Small intestine (tissue), 7 donors: ENCODE measurements at regions not wholly inside any gene's neighbourhood (a gene's known extent, or its start where the extent isn't known, plus 50 kb on each side); places are given as distances from the start of the nearest gene placed in this dataset.

Source experiments
- DNase-seq, 2 donors: peaks; one replicate each; pipeline versions ENCODE4 v3.0.0 to v3.0.0-alpha.2; 2013
- FAIRE-seq: peaks from 2 replicates; lab custom pipeline; 2012; peaks lifted over from hg19 to GRCh38; lab: Jason Lieb, UNC
- H3K27ac ChIP-seq, 3 donors: one replicate each; pipeline ENCODE4 v1.5.1; 2013; ENCODE audit warnings: low read length in 2 of 3, mild to moderate bottlenecking in 2 of 3, control low read depth in 1 of 3, inconsistent platforms in 1 of 3, low read depth in 1 of 3, moderate library complexity in 1 of 3
- H3K27me3 ChIP-seq, 3 donors: one replicate each; pipeline ENCODE4 v1.6.1; 2013; ENCODE audit warnings: low read length in 3 of 3, inconsistent platforms in 1 of 3; ENCODE audit not compliant: control insufficient read depth in 3 of 3, insufficient read depth in 3 of 3
- H3K36me3 ChIP-seq, 3 donors: one replicate each; pipeline ENCODE4 v1.6.1; 2013; ENCODE audit warnings: low read length in 3 of 3, inconsistent platforms in 1 of 3, low read depth in 1 of 3, mild to moderate bottlenecking in 1 of 3, moderate library complexity in 1 of 3; ENCODE audit not compliant: control insufficient read depth in 3 of 3, insufficient read depth in 2 of 3
- H3K4me1 ChIP-seq, 3 donors: one replicate each; pipeline ENCODE4 v1.6.1; 2013; ENCODE audit warnings: low read length in 2 of 3, inconsistent platforms in 1 of 3, low read depth in 1 of 3, mild to moderate bottlenecking in 1 of 3, moderate library complexity in 1 of 3; ENCODE audit not compliant: control insufficient read depth in 3 of 3, insufficient read depth in 2 of 3
- H3K4me3 ChIP-seq, 3 donors: one replicate each; pipeline ENCODE4 v1.5.1; 2013; ENCODE audit warnings: low read length in 3 of 3, control low read depth in 1 of 3, inconsistent platforms in 1 of 3, low read depth in 1 of 3, mild to moderate bottlenecking in 1 of 3, moderate library complexity in 1 of 3
- H3K9me3 ChIP-seq, 2 donors: one replicate each; pipeline ENCODE4 v1.6.1; 2013; ENCODE audit warnings: low read depth in 1 of 2, low read length in 1 of 2; ENCODE audit not compliant: control insufficient read depth in 2 of 2, insufficient read depth in 1 of 2
- WGBS, 3 donors: extraction: QIAGEN DNeasy Blood & Tissue Kit; methylation state at CpG; one replicate each; pipeline ENCODE4 v1.1.7; 2013; 5-methylcytosine and 5-hydroxymethylcytosine counted together
- donor health status: healthy with polysubstance abuse.
- donor health status: control.
- donor health status: control.
- donor health status: Bipolar disorder and iron deficiency.
- donor health status: healthy.

DNA sequence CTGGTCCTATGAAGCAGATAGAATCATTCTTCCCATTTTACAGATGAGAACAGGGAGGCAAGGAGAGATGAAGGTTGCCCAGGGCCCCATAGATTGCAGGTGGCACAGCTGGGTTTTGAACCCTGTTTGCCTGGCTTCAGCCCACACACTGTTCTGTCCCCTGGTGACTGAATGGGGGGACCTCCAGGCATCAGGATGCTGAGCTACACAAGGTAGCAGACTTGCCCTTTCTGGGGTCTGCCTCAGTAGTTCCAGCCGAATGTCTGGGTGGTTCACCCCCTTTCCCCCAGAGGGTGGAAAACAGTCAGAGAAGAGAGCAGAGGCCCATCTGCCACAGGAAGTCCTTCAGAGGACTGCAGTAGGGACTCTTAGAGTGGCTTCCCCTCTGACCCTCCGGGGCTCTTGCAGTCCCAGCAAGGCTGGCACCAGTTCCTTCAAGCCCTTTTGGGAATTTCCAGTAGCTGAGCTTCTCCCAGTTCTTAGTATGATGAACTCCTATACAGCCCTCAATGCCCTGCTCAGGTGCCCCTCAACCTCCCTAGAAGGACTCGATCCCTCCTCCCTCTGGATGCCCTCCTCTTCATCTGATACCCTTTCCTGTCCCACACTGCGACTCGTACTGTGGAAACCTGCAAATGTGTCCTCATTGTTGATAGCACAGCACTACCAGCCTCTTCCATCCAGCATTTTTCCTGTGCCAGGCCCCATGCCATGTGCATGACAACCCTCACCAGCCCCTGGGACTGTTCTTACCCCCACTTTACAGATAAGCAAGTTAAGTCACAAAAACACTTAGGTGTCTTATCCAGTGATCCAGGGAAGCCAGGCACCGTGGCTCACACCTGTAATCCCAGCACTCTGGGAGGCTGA lies 82.8 kb downstream of the IGLL1 start:
- Histone ChIP-seq H3K36me3 (no peaks in the 10 kb centered on the region), H3K4me3 (no peak overlapping the region), H3K9me3 (no peaks in the 10 kb centered on the region), H3K27ac (no peak overlapping the region), H3K4me1 (no peaks in the 10 kb centered on the region), H3K27me3 (no peaks in the 10 kb centered on the region)
- FAIRE-seq (no peak), DNase-seq (no peak)
- WGBS, 3 donors = 80 to 82% (median 81%) methylated on average over 6 of the region's 6 CpGs

DNA sequence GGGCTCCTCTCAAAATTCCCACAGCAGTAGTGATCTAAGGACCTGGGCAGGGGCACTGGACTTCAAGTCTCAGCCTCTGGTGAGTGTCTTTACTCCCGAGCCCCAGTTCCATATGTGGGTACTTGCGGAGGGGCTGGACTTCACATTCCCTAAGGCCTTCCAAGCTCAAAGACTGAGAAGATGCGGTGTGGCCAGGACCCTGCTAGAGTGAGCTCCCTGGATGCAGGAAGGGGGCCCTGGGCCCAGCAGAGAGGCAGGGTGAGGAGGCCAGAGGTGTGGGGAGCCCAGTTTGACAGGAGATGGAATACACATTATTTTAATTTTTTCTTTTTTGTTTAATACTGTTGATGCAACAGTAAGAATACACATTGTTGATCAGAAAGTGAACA lies 83.7 kb downstream of the IGLL1 start:
- 86 to 90% (median 90%) methylated on average over 3 of the region's 3 CpGs for whole genome bisulfite sequencing, 3 donors
- H3K4me3 ChIP-seq = no peak overlapping the region
- no peaks in the 10 kb centered on the region for H3K36me3 ChIP-seq
- FAIRE-seq = no peak
- H3K9me3 ChIP-seq = no peaks in the 10 kb centered on the region
- H3K27ac ChIP-seq = no peak overlapping the region
- no peaks in the 10 kb centered on the region for H3K4me1 ChIP-seq
- H3K27me3 ChIP-seq = no peaks in the 10 kb centered on the region
- DNase-seq = no peak

DNA sequence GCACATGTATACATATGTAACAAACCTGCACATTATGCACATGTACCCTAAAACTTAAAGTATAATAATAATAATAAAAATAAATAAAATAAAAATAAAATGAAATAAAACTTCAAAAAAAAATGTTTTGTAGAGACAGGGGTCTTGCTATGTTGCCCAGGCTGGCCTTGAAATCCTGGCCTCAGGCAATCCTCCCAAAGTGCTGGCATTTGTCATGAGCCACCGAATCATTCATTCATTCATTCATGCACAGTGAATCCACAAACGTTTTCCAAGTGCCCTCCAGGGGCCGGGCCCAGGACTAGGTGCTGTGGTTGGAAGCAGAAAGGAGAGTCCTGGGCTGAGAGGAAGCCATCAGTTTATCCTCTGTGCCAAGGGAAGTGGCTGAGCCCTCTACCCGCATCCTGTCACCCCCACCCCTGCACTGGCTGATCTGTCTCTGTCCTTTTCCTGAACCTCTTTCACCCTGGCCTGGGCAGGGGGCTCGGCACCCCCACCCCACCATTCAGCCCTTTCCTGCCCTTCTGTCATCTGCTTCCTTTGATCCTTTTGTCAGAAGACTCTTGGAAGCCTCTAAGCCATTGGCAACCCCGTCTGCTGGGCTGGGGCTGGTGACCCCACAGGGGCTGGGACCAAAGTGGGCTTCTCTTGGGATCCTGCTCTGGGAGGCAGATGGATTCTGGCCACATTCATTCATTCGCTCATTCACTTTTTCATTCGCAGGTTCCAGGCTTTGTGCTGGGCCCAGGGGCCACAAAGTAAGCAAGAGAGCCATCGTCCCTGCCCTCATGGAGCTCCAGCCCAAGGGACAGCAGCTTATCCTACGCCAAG lies 84.3 kb downstream of the IGLL1 start:
- DNase-seq (no peak), FAIRE-seq (no peak)
- Histone ChIP-seq H3K4me1 (no peaks in the 10 kb centered on the region), H3K36me3 (no peaks in the 10 kb centered on the region), H3K27ac (no peak overlapping the region), H3K27me3 (no peaks in the 10 kb centered on the region), H3K9me3 (no peaks in the 10 kb centered on the region), H3K4me3 (no peak overlapping the region)
- WGBS, 3 donors = 59 to 72% (median 67%) methylated on average over 10 of the region's 10 CpGs

DNA sequence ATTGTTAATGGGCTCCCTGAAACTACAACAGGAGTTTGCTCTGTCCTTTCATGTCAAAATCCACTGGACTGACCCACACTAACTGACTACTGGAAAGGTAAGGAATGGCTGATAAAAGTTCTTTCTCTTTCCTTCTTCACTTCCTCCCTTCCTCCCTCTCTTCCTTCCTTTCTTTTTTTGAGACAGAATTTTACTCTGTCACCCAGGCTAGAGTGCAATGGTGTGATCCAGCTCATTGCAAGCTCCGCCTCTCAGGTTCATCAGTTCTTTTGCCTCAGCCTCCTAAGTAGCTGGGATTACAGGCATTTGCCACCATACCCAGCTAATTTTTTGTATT lies 85.2 kb downstream of the IGLL1 start:
- no peaks in the 10 kb centered on the region for H3K9me3 ChIP-seq
- DNase-seq (no peak), FAIRE-seq (no peak)
- no peaks in the 10 kb centered on the region for H3K36me3 ChIP-seq
- no peaks in the 10 kb centered on the region for H3K27me3 ChIP-seq
- no peak overlapping the region for H3K4me3 ChIP-seq
- H3K4me1 ChIP-seq = no peaks in the 10 kb centered on the region
- H3K27ac ChIP-seq = no peak overlapping the region
- WGBS, 3 donors = 89 to 97% (median 96%) methylated on average over 1 of the region's 1 CpG

DNA sequence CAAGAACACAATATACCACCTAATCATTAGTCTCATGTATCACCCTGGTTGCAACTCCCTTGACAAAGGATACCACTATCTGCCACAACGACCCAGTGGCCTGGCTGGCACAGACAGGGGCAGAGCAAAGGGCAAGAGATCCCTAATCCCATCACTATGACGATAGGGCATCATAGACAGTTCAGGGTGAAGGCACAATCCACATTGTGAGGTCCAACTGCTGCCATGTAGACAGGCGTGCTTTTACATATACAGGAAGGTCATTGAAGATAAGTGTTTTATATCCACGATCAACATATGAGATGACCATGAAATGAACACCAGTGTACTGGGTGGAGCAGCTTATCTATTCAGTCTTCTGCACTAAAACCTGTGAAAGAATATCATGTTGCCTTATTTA lies 94.6 kb downstream of the IGLL1 start:
- H3K4me1 ChIP-seq = no peaks in the 10 kb centered on the region
- FAIRE-seq (peak; percentile 100), DNase-seq (no peak)
- no peak overlapping the region for H3K4me3 ChIP-seq
- peaks cover 0 to 2% (median 0%) of the 10 kb centered on the region in 3 donors for H3K27me3 ChIP-seq
- H3K9me3 ChIP-seq = no peaks in the 10 kb centered on the region
- H3K36me3 ChIP-seq = no peaks in the 10 kb centered on the region
- WGBS, 3 donors = 30 to 67% (median 47%) methylated on average over 4 of the region's 4 CpGs
- no peak overlapping the region for H3K27ac ChIP-seq

DNA sequence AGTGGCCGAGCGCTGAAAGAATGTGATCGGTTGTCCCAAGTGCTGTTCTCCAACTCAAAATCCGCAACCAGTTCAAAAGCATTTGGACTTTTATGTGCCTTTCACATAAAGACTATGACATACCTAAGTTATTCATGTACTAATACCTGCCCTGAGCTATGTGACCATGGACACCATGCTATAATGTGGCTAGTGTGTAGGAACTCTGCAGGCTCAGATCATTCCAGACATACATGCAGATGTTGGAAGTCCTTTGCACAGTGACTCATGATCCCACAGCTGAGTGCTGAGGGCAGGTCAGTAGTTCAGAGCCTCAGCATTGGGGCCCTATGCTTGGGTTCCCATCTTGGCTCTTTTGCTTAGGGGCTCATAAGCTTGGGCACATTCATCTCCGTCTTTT lies 95.4 kb downstream of the IGLL1 start:
- Histone ChIP-seq H3K4me1 (no peaks in the 10 kb centered on the region), H3K27ac (no peak overlapping the region), H3K9me3 (no peaks in the 10 kb centered on the region), H3K27me3 (peaks cover 0 to 2% (median 0%) of the 10 kb centered on the region in 3 donors), H3K4me3 (no peak overlapping the region), H3K36me3 (no peaks in the 10 kb centered on the region)
- 90 to 95% (median 93%) methylated on average over 5 of the region's 5 CpGs for WGBS, 3 donors
- FAIRE-seq (no peak), DNase-seq (no peak)

DNA sequence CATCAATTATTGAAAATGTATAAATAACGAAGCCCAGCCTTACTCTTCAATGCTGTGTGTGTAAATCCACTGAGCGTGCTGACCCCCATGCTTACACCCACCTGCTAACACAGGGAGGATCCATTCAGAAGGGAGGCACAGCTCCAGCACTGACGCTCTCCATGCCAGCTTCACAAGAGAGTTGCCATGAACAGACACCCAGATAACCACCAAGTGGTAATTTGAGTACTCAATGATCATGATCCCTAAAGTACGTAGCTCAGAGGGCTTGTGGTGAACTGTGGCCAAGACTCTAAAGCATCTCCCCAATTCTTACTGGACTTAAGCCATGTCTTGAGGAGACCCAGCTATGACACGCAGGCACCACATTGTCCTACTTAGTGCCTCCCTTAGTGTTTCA lies 98.7 kb downstream of the IGLL1 start:
- H3K4me3 ChIP-seq = no peak overlapping the region
- H3K4me1 ChIP-seq = no peaks in the 10 kb centered on the region
- FAIRE-seq = no peak
- H3K27ac ChIP-seq = no peak overlapping the region
- peaks cover 0 to 2% (median 0%) of the 10 kb centered on the region in 3 donors for H3K27me3 ChIP-seq
- H3K36me3 ChIP-seq = no peaks in the 10 kb centered on the region
- WGBS, 3 donors = 86 to 92% (median 91%) methylated on average over 5 of the region's 5 CpGs
- H3K9me3 ChIP-seq = no peaks in the 10 kb centered on the region
- no peak for DNase-seq

DNA sequence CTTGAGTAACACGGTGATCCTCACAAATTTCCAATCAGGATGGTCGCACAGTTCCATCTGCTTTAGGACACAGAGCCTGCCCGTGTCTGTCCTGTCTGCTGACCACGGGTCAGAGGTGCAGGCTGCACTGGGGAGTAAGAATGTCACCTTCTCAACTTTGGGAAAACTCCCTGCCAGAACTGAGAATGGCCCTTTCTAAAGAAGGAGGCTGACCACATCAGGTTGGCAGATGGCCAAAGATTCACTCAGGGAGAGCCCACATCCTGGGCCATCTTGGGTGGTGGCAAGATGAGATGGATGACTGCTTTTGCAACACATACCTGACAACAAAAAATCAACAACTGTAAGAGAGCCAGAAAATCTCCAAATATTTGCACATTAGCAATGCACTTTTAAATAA lies 101.9 kb downstream of the IGLL1 start:
- no peaks in the 10 kb centered on the region for H3K4me1 ChIP-seq
- H3K9me3 ChIP-seq = no peaks in the 10 kb centered on the region
- H3K4me3 ChIP-seq = no peak overlapping the region
- H3K27ac ChIP-seq = no peak overlapping the region
- FAIRE-seq (no peak), DNase-seq (no peak)
- WGBS, 3 donors = 76 to 84% (median 77%) methylated on average over 4 of the region's 4 CpGs
- no peaks in the 10 kb centered on the region for H3K36me3 ChIP-seq
- no peaks in the 10 kb centered on the region for H3K27me3 ChIP-seq
